ENCODE measurements at regions not wholly inside any gene's neighbourhood (a gene's known extent, or its start where the extent isn't known, plus 50 kb on each side); places are given as distances from the start of the nearest gene placed in this dataset.

- H3K4me3 ChIP-seq (ENCODE audit: low read depth, low read length) = no peak overlapping the region
- TF ChIP-seq CTCF (IDR thresholded peaks at IDR 0.05; ENCODE audit: insufficient read depth, low read depth, low read length) = no peak
- peak; percentile 84 for DNase-seq (ENCODE audit: low read depth)
Observed at GRCh38 chr18:41761333-41762018, 193.6 kb upstream of the PIK3C3 start.

- H3K4me3 ChIP-seq (ENCODE audit: low read depth, low read length) = no peak overlapping the region
- no peak for DNase-seq (ENCODE audit: low read depth)
- TF ChIP-seq CTCF (IDR thresholded peaks at IDR 0.05; ENCODE audit: insufficient read depth, low read depth, low read length) = no peak
Observed at GRCh38 chr18:41758534-41758933, 196.5 kb upstream of the PIK3C3 start.

GRCh38 chr18:41756141-41756540 lies 198.9 kb upstream of the PIK3C3 start:
- no peak for TF ChIP-seq CTCF (IDR thresholded peaks at IDR 0.05; ENCODE audit: insufficient read depth, low read depth, low read length)
- peak; percentile 16 for DNase-seq (ENCODE audit: low read depth)
- H3K4me3 ChIP-seq (ENCODE audit: low read depth, low read length) = no peak overlapping the region

GRCh38 chr18:41754332-41754731 lies 200.7 kb upstream of the PIK3C3 start:
- TF ChIP-seq CTCF (IDR thresholded peaks at IDR 0.05; ENCODE audit: insufficient read depth, low read depth, low read length) = no peak
- DNase-seq (ENCODE audit: low read depth) = no peak
- no peak overlapping the region for H3K4me3 ChIP-seq (ENCODE audit: low read depth, low read length)

GRCh38 chr18:41753826-41754225 lies 201.2 kb upstream of the PIK3C3 start:
- no peak for TF ChIP-seq CTCF (IDR thresholded peaks at IDR 0.05; ENCODE audit: insufficient read depth, low read depth, low read length)
- no peak for DNase-seq (ENCODE audit: low read depth)
- no peak overlapping the region for H3K4me3 ChIP-seq (ENCODE audit: low read depth, low read length)

GRCh38 chr18:41752826-41753225 lies 202.2 kb upstream of the PIK3C3 start:
- no peak overlapping the region for H3K4me3 ChIP-seq (ENCODE audit: low read depth, low read length)
- no peak for DNase-seq (ENCODE audit: low read depth)
- TF ChIP-seq CTCF (IDR thresholded peaks at IDR 0.05; ENCODE audit: insufficient read depth, low read depth, low read length) = no peak

GRCh38 chr18:41751652-41752051 lies 203.4 kb upstream of the PIK3C3 start:
- no peak overlapping the region for H3K4me3 ChIP-seq (ENCODE audit: low read depth, low read length)
- no peak for DNase-seq (ENCODE audit: low read depth)
- TF ChIP-seq CTCF (IDR thresholded peaks at IDR 0.05; ENCODE audit: insufficient read depth, low read depth, low read length) = no peak

All from fibroblast of villous mesenchyme (primary cell).